C1 segment of cervical spinal cord (tissue), 14 donors: ENCODE measurements at regions not wholly inside any gene's neighbourhood (a gene's known extent, or its start where the extent isn't known, plus 50 kb on each side); places are given as distances from the start of the nearest gene placed in this dataset.
"Not testable (repeated sequence)": the region's sequence is repeated elsewhere in the genome, so short reads cannot be mapped to it uniquely, and the experiment has no call there.

ENCODE experiments used
- DNase-seq, 14 donors: peaks; one replicate each; lab custom pipeline; 2025; lab: John Stamatoyannopoulos, UW

DNA sequence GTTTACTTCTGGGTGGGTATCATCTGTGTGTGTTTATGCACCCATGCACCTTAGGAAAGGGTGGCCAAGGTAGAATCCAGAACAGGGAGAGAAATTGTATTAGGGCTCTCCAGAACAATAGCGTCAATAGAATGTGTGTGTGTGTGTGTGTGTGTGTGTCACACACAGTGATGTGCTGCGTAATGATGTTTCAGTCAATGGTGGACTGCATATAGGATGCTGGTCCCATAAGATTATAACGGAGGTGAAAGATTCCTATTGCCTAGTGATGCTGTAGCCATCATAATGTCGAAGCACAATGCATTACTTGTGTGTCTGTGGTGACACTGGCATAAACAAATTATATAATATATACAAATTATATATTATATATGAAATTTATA is 69.3 kb upstream of the PRR23C start:
- no peak for DNase-seq

- not testable (repeated sequence) for DNase-seq
These were observed 71.9 kb upstream of the PRR23C start for GRCh38 chr3:139116631-139117030.

DNA sequence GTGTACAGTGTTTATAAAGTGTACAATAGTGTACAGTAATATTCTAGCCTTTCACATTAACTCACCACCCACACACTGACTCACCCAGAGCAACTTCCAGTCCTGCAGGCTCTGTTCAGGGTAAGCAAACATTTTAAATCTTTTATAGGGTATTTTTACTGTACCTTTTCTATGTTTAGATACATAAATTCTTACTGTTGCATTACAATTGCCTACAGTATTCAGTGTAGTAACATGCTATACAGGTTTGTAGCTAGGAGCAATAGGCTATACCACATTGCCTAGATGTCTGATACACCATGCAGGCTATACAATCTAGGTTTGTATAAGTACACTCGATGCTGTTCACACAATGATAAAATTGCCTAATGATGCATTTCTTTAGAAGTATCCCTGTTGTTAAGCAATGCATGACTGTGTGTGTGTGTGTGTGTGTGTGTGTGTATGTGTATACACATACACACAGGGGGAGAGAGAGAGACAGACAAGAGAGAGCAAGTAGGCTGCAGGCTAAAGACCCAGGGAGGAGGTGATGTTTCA is 72.5 kb upstream of the PRR23C start:
- no peak for DNase-seq

- DNase-seq: no peak
These were observed 73.4 kb upstream of the PRR23C start for GRCh38 chr3:139117883-139118760.

- no peak for DNase-seq
These were observed 74.1 kb upstream of the PRR23C start for GRCh38 chr3:139118835-139119234.

DNA sequence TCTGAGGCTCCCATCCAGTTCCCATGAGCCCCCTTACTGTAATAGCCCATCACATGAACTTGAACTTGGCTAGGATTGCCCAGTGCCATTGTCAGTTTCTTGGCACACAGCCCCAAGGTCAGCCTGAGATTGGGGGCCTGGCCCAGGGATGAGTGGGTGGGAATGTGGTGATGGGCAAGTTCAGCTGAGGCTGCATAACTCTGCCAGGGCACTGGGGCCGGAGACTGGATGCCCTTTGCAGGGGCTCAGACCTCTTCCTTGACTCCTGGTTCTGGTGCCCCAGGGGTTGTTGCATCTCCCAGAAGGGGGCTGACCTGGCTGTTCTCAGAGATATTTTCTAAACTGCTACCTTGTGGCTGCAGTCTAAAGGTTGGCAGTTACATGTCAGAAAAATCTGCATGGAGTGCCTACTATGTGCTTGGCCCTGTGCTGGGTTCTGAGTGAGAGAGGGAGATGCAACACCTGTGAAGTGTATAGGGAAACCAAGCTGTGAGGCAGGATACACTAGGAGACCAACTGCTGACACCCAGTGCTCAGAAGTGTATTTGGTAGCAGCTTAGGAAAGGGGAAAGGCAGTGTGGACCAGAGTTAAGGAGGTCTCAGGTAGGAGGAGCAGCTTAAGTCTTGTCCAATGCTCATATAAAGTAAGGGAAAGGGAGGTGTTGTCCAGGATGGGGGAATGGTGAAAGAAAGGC is 74.8 kb upstream of the PRR23C start:
- DNase-seq: no peak

- DNase-seq: no peak
These were observed 75.7 kb upstream of the PRR23C start for GRCh38 chr3:139120086-139121056.

- no peak for DNase-seq
These were observed 77.0 kb upstream of the PRR23C start for GRCh38 chr3:139121513-139122220.

- DNase-seq: no peak
These were observed 77.5 kb upstream of the PRR23C start for GRCh38 chr3:139122221-139122581.

- DNase-seq: no peak
These were observed 77.9 kb upstream of the PRR23C start for GRCh38 chr3:139122612-139123011.

DNA sequence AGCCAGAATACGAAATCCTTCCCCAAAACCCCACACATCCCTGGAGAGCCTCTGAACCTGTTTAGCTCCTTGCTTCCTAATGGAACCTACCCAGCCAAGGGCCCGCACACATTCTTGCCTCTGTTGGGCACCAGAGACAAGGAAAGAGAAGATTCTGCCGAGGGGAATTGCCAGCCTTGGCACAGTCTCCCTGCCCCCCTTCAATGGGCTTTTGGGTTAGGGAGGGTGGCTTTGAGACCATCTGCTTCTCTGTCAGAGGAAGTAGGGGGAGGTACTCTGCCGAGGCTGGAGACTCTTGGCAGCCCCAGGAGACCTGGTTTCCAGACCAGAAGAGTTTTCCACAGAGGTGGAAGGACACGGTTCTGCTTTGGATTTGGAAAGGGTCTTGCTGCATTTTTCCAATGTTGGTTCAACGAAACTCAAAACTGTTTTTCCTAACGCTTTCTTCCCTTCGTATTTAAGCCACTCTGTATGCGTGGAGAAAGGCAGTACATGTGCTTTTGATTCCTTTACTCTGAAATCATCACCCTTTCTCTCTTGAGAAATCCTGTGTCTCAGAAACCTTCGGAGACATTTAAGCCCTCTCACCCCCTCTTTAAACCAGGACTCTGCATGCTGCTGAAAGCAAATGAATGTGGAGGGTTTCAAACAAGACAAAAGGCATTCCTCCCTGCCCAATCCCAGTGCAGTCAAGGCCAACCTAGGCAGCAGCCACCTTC is 78.8 kb upstream of the PRR23C start:
- DNase-seq: no peak

- DNase-seq: no peak
These were observed 79.5 kb upstream of the PRR23C start for GRCh38 chr3:139124197-139124596.

DNA sequence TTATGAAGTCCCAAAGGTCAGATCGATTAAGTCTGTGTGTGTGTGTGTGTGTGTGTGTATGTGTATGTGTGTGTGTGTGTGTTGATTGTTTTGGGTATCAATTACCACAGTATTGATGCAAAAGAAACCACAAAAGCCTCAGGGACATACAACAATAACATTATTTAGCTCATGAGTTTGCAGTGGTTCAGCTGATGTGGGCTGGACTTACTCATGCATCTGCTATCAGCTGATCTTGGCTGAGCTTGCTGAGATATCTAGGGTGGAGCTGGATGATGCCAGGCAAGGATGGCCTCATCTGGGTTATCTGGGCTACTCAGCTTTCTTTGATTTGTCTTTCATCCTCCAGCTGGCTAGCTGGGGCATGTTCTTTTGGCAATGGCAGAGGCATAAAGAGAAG is 82.4 kb upstream of the PRR23C start:
- no peak for DNase-seq

GRCh38 chr3:139127629-139128028 is 82.9 kb upstream of the PRR23C start:
- not testable (repeated sequence) for DNase-seq

DNA sequence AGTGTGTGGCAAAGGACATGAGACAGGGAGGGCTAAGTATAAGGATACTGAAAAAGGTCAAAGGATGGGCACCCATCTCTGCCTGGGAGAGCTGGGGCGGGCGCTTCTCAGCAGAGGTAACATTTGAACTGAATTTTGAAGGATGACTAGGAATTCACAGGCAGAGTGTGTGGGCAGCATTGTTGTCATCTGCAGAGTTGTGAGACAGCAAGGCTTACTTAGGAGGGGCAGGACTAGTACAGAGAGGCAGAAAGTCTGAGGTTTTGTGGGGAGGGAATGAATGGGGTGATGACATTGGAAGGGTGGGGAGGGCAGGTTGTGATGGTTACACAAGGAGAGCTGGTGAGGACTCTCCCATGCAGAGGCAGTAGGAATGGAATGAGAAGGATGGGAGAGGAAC is 84.1 kb upstream of the PRR23C start:
- DNase-seq: no peak

DNA sequence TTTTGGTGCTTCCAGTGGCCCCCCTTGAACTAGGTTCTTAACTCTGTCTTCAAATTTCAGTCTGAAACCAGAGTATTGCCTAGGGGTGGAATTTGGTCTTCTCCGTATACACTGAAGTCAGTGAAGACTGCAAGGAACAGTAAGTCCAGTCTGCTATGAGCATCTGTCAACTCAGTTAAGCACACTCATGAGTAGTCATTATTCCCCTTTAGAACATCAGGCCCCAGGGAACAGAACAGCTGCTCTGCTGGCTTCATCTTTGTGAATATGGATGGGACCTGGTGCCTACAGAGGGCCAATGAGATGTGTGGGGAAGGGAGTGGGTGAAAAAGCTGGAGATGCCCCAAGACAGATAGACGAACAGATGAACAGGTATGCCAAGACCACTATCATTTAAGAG is 85.2 kb upstream of the PRR23C start:
- DNase-seq: no peak

- no peak for DNase-seq
These were observed 85.9 kb upstream of the PRR23C start for GRCh38 chr3:139130390-139131140.

GRCh38 chr3:139131951-139132350 is 87.3 kb upstream of the PRR23C start:
- DNase-seq: no peak

- DNase-seq: no peak
These were observed 88.3 kb upstream of the PRR23C start for GRCh38 chr3:139132976-139133375.
